ENCODE measurements at regions not wholly inside any gene's neighbourhood (a gene's known extent, or its start where the extent isn't known, plus 50 kb on each side); places are given as distances from the start of the nearest gene placed in this dataset.

- no peak overlapping the region for H2AFZ ChIP-seq (ENCODE audit: low read length)
- no peaks in the 10 kb centered on the region for H3K4me1 ChIP-seq (ENCODE audit: insufficient read depth, low read length, poor library complexity, severe bottlenecking)
- no peak overlapping the region for H3K4me2 ChIP-seq (ENCODE audit: low read depth, low read length, poor library complexity, severe bottlenecking)
- H4K20me1 ChIP-seq (ENCODE audit: insufficient read depth, low read length, poor library complexity, severe bottlenecking), result no peaks in the 10 kb centered on the region
- H3F3A ChIP-seq (ENCODE audit: low read depth), result no peaks in the 10 kb centered on the region
- H3K4me3 ChIP-seq (ENCODE audit: low read length, poor library complexity, severe bottlenecking), result no peak overlapping the region
- no peak overlapping the region for H3K9ac ChIP-seq (ENCODE audit: low read depth, low read length, poor library complexity, severe bottlenecking)
- no peaks in the 10 kb centered on the region for H3K27me3 ChIP-seq (ENCODE audit: insufficient read depth, low read length, poor library complexity, severe bottlenecking)
- no peaks in the 10 kb centered on the region for H3K36me3 ChIP-seq (ENCODE audit: insufficient read depth, low read length)
- H3K9me3 ChIP-seq (ENCODE audit: insufficient read depth, low read depth, low read length), result no peaks in the 10 kb centered on the region
- H3K79me2 ChIP-seq (ENCODE audit: insufficient read depth, low read length), result no peaks in the 10 kb centered on the region
- no peaks in the 10 kb centered on the region for H3K9me2 ChIP-seq (replicated peaks; ENCODE audit: low read depth, low read length)
- TF ChIP-seq CTCF (conservative IDR thresholded peaks at IDR 0.05; ENCODE audit: low read length) (no peak), EZH2phosphoT487 (IDR thresholded peaks at IDR 0.05; ENCODE audit: borderline replicate concordance) (no peak)
Observed at GRCh38 chr1:8118031-8118451, 91.9 kb upstream of the ERRFI1 start.

- TF ChIP-seq CTCF (conservative IDR thresholded peaks at IDR 0.05; ENCODE audit: low read length) (no peak), EZH2phosphoT487 (IDR thresholded peaks at IDR 0.05; ENCODE audit: borderline replicate concordance) (no peak)
- Histone ChIP-seq H4K20me1 (ENCODE audit: insufficient read depth, low read length, poor library complexity, severe bottlenecking) (no peaks in the 10 kb centered on the region), H3K9me2 (replicated peaks; ENCODE audit: low read depth, low read length) (no peaks in the 10 kb centered on the region), H3K4me2 (ENCODE audit: low read depth, low read length, poor library complexity, severe bottlenecking) (no peak overlapping the region), H3K4me3 (ENCODE audit: low read length, poor library complexity, severe bottlenecking) (no peak overlapping the region), H3K27me3 (ENCODE audit: insufficient read depth, low read length, poor library complexity, severe bottlenecking) (no peaks in the 10 kb centered on the region), H3K36me3 (ENCODE audit: insufficient read depth, low read length) (no peaks in the 10 kb centered on the region), H3K9me3 (ENCODE audit: insufficient read depth, low read depth, low read length) (no peaks in the 10 kb centered on the region), H3F3A (ENCODE audit: low read depth) (no peaks in the 10 kb centered on the region), H2AFZ (ENCODE audit: low read length) (no peak overlapping the region), H3K79me2 (ENCODE audit: insufficient read depth, low read length) (no peaks in the 10 kb centered on the region), H3K9ac (ENCODE audit: low read depth, low read length, poor library complexity, severe bottlenecking) (no peak overlapping the region), H3K4me1 (ENCODE audit: insufficient read depth, low read length, poor library complexity, severe bottlenecking) (no peaks in the 10 kb centered on the region)
Observed at GRCh38 chr1:8116894-8117264, 90.8 kb upstream of the ERRFI1 start.

- H3K9me3 ChIP-seq (ENCODE audit: insufficient read depth, low read depth, low read length), result no peaks in the 10 kb centered on the region
- no peak overlapping the region for H2AFZ ChIP-seq (ENCODE audit: low read length)
- H3K4me2 ChIP-seq (ENCODE audit: low read depth, low read length, poor library complexity, severe bottlenecking), result no peak overlapping the region
- H3K36me3 ChIP-seq (ENCODE audit: insufficient read depth, low read length), result no peaks in the 10 kb centered on the region
- H3K4me3 ChIP-seq (ENCODE audit: low read length, poor library complexity, severe bottlenecking), result no peak overlapping the region
- no peaks in the 10 kb centered on the region for H3F3A ChIP-seq (ENCODE audit: low read depth)
- H3K79me2 ChIP-seq (ENCODE audit: insufficient read depth, low read length), result no peaks in the 10 kb centered on the region
- no peak overlapping the region for H3K9ac ChIP-seq (ENCODE audit: low read depth, low read length, poor library complexity, severe bottlenecking)
- no peaks in the 10 kb centered on the region for H3K9me2 ChIP-seq (replicated peaks; ENCODE audit: low read depth, low read length)
- no peaks in the 10 kb centered on the region for H3K4me1 ChIP-seq (ENCODE audit: insufficient read depth, low read length, poor library complexity, severe bottlenecking)
- TF ChIP-seq CTCF (conservative IDR thresholded peaks at IDR 0.05; ENCODE audit: low read length), result no peak
- no peak for TF ChIP-seq EZH2phosphoT487 (IDR thresholded peaks at IDR 0.05; ENCODE audit: borderline replicate concordance)
- no peaks in the 10 kb centered on the region for H4K20me1 ChIP-seq (ENCODE audit: insufficient read depth, low read length, poor library complexity, severe bottlenecking)
- no peaks in the 10 kb centered on the region for H3K27me3 ChIP-seq (ENCODE audit: insufficient read depth, low read length, poor library complexity, severe bottlenecking)
Observed at GRCh38 chr1:8115769-8116167, 89.7 kb upstream of the ERRFI1 start.

Measured in Loucy (cell line).